NCI-H2171 (cell line): ENCODE measurements at regions not wholly inside any gene's neighbourhood (a gene's known extent, or its start where the extent isn't known, plus 50 kb on each side); places are given as distances from the start of the nearest gene placed in this dataset.

Experiments used
- DNase-seq: peaks from one replicate; lab custom pipeline; 2025; lab: John Stamatoyannopoulos, UW

- no peak for DNase-seq
These were observed 124.3 kb downstream of the TRIM29 start for GRCh38 chr11:120013325-120014250.

- no peak for DNase-seq
These were observed 125.7 kb downstream of the TRIM29 start for GRCh38 chr11:120012245-120012644.

- DNase-seq, result no peak
These were observed 126.1 kb downstream of the TRIM29 start for GRCh38 chr11:120011836-120012235.

DNA sequence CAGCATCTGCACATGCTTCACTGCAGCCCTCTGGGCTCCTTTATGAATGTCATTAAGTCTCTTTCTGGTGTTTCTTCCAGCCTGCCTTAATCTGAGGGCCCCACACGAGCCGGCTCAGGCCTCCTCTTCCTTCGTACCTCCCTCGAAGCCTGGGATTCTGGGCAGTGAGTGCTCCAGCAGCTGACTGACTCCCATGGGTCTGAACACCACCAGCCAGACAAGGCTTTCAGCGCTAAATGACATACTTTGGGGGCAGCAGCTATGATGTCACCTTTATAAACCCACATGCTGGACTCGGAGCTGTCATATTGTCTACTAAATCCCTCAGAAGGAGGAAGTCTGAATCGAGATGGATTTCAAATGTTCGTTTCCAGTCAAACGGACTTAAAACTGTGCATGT lies 127.1 kb downstream of the TRIM29 start:
- no peak for DNase-seq

DNA sequence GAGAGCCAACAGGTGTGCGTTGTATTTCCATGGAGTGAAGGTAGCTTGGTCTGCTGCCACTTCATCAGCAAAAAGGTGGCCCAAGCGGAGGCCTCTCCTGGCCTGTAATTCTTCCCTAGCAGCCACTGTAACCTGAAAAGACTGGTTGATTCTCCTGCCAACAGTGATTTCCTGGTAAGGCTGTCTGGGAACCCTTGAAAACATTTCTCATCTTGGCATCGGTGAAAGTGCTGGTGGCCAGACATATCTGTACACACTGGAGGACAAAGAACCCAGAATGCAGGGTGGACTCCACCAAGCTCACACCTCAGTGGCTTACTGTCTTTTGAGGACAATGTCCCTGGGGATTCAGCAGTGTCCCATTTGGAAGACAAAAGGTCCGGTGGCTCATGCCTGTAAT lies 128.0 kb downstream of the TRIM29 start:
- no peak for DNase-seq

- DNase-seq, result no peak
These were observed 130.8 kb downstream of the TRIM29 start for GRCh38 chr11:120007144-120007543.

DNA sequence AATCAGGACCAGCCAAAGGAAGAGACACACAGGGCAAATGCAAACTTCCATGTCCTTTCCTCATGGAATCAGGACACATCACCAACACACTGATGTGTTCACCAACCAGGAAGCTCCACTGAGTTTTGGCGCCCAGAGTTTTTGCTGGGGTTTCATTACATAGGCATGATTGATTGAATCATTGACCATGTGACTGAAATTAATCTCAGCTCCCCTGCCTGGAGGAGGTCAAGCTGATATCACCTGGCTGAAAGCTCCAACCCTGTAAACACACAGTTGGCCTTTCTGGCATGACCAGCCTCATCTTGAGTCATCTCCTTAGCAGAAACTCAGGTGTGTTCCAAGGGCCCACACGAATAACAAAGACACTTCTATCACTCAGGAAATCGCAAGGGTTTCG lies 133.2 kb downstream of the TRIM29 start:
- DNase-seq, result no peak

DNA sequence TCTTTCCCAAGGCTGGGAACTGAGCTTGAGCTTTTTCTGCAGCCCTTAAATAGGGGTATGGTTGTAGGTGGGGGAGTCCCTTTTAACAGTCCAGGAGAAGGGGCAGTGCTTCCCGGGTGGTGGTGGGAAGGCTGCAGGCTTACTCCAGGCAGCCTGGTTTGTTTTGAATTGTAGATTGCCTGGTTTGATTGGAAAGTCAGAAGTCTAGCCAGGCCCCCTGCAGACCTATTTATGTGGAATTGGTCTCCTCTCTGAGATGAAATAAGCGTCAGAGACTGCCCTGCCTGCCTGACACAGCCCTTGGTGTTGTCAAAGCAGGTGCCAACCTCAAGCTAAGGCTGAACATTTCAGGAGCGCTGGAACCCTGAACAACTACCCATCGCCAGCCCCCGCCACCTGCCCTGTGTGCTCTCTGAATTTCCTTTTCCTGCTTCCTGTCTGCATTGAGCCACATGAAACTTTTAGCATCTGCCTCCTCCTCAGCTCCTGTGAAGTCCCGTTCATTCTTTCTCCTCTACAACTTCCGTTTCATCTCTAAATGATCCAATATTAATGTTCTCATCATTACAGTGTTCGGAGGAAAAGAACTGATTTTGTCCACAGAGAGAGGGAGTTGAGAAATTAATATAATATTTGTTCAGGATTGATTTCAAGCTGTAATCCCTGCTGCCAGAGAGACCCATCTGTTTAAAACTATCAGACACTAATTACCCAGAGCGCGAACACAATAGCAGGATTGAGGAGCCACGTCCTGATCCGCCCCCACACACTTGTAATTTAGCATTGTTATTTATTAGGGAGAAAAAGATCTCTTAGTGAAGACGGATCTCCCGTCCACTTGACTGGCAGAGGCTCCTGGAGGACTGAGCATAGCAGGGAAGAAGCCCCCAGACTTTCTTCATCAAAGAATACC lies 136.5 kb downstream of the TRIM29 start:
- DNase-seq, result peak; percentile 41

DNA sequence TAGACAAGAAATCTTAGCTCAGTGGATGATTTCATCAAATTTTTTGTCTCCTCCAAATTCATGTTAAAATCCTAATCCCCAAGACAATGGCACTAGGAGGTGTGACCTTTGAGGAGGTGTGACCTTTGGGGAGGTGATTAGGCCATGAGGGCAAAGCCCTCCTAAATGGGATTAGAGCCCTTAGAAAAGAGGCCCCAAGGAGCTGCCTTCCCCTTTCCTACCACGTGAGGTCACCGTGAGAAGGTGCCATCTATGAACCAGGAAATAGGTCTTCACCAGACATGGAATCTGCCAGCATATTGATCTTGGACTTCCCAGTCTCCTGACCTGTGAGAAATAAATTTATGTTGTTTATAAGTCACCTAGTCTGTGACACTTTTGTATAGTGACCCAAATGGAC lies 138.7 kb downstream of the TRIM29 start:
- no peak for DNase-seq

DNA sequence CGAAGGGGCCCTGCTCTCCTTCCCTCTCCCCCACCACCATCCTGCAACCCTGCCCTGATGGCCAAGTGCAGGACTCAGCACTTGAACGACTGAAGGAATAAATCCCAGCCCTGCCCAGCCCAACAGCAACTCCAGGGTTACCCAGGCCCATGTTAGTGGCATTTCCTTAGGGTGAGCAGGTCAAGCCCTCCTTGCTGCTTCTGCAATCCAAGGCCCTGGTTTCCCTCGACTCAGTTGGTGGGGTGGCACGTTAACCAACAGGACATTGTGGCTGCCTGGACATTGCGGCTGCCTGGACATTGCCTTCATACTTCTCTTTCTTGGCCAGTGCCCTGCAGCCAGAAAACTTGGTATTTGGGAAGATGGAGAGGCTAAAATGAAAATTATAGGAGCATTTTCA lies 141.4 kb downstream of the TRIM29 start:
- DNase-seq, result no peak

DNA sequence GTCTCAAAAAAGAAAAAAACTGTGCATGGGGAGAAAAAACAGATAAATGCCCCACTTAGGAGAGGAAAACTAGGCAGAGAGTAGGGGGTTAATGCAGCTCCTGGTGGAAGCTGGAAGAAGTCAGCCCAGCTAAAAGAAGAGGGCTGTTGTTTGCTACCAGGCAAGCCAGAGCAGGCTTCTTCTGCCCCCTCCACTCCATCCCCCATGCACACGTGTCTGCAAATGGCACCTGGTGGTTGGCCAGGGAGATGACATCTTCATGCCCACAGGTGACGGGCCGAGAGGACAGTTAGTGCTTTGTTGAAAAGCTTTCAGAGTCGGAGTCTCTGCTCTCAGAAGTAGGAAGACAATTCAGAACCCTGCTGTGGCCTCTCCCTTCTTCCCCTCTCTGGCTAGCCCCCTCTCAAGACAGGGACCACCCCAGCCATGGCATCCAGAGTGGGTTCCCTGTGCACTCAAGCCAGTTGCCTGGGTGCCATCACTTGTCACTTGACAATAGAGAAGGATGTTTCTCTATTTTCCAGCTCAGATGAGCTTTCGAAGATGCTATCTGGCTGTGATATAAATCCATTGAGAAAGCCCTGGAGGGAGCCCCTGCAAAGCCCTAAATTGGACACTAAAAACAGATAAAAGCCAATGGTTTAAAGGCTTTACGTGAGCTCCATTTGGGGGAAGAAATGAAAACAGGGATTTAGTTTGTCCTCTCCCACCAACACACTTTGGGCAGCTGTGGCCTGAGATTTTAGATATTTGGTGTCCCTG lies 142.0 kb downstream of the TRIM29 start:
- DNase-seq, result no peak

DNA sequence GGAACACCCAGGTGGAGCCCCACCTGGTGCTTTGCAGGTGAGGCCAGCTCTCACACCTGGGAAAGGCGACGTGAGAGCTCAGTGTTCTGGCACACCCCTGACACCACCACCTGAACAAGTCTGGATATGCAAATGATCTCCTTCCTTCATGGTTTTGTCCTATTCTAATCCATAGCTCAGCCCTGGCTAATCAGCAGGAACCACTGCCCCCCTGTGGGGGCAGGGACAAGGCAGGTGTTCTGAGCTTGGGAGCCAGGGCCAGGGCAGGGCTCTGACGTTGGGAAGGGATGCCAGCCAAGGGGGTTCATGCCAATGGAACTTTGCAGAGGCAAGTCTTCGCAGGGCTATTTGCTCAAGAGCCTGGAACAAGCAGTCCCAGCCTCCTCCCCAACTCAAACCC lies 144.2 kb downstream of the TRIM29 start:
- DNase-seq, result no peak

DNA sequence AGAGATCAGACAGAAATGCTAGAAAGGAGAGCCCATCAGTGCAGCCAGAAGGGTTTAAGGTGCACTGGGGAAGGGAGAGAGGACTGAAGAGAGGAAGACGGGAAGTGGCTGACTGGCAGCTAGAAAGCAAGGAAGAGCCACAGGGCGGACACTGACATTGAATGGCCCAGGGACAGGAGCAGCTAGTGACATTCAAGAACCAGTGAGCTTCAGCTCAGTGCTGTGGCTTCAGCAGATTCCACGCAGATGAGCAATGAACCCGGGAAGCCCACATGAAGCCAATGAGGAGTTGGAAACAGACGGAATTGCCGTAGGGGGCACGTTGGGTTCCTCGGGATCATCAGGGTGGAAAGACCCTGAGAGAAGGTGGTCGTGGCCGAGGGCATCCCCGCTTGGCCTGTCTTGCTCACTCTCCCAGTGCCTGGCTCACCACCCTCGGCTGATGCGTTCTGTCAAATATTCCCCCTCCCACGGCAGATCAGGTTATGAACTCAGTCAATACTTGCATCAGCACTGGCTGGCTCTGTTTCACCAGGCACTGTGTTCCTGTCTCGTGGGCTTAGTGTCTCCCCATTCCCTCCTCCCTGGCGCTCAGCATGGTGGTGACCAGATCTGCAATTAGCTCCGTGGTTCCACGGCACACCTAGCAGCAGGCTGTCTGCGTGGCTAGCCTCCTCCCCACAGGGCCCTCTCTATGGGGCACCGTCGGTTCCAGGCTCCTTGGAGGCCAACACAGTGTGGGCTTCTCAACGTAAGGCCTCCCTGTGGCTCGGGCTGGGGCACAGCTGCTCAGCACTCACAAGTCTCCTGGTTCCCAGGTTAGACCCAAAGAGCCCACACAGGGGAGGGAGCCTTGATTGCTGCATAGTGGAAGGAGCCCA lies 145.5 kb downstream of the TRIM29 start:
- no peak for DNase-seq

DNA sequence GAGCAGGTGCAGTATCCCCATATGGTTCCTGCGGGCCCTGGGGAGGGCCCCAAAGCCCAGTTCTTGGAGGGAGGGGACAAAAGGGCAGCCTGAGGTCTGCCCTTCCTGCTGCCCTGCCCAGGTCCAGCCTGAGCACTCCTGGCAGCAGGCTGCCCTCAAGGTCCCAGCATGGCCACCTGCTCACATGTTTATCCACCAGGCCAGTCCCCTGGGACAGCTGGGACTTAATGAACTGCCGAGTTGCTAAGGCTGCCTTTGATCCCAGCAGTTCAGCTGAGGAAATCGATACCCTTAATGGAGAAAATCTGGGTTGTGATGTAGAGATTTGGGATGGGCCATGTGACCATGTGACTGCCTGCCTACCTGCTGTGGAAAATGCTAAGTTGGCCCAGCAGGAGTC lies 146.2 kb downstream of the TRIM29 start:
- peak; percentile 27 for DNase-seq

DNA sequence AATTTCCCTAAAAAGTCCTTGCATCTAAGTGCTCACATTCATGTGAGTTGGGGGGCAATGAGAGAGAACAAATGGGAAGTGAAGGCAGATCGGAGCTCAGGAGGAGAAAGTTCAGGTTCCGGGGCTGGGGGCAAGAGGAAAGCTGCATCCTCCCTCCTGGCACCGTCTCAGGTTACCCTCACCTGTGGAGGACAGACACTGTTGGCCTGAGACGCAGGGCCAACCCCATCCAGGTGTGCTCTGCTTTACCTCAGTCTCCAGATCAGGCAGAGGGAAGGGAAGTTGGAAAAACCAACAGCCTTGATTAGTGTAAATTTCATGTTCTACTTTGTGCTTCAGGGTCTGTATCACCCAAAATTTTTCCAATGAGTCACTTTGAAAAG lies 146.9 kb downstream of the TRIM29 start:
- DNase-seq, result no peak

DNA sequence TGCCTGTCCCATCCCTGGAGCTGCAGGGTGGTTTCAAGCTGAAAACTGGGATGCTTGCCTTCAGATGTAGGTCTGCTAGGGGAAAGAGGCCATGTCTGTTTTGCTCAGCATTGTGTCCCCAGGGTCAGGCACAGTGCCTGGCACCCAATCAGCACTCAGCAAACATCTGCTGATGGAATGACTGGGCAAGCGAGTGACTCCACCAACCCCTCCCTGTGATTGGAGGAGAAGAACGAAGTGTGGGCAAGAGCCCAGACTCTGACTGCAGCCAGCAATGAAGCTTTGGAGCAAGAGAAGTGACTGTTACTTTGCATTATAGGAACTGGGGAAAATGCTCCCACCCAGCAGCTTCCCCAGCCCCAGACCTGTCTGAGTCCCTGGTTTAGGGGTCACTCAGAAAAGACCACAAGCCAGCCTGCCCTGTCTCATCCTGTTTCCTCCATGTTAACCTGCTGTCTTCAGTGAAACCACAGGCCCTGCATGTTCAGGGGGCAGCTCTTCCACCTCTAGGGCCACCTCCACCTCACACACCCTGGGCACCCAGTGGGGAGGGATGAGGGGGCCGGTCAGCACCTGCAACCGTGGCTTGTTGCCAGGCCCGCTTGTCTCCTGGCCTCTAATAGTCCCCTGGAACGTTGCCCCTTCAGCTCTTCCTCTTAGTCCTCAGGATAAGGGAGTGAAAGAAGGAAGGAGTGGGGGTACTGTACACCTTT lies 147.4 kb downstream of the TRIM29 start:
- DNase-seq, result no peak

DNA sequence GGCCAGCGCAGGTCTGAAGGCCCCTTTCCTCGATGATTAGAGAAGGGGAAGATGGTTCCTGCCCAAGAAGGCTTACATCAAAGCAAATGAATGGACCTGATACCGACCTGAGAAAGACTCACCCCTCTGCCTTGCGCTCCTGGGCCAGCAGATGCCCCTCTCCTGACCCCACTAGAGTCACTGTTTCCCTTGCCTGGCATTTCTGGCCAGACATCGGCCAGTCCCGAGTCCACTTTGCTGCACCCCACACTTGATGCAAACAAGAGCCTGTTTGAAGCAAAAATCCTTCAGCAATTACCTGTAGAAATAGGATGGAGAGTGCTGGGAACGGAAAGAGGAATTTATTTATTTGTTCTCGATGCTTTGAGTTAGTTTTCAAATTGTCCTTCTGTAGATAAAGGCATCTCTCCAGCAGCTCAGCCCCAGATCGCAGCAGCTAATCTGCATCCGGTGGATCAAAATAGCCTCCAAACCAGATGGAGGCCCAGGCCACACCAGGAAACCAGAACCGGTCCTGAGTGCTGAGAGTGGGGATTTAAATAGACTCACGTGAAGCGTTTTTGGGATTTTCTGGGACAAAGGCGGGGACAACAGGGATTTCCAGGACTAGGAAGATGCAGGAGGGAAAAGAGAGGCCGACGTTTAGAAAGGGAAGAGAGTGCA lies 148.6 kb downstream of the TRIM29 start:
- DNase-seq, result no peak

DNA sequence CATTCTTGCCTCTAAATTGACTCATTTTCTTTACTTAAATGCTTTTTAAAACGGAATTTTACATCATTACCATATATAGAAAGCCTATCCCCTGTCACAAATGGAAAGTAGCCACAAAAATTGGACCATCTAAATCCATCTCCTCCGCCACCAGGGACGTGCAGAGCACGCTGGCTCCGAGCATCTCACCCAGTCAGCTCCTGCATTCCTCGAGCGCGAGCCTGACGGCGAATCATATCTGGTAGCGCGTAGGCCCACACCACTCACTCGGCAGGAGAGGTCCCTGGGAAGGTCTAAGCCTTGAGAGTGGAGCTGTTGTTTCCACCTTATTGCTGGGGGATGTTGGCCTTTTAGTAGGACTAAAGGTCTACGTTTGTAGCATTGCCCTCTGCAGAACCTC lies 152.4 kb downstream of the TRIM29 start:
- DNase-seq, result no peak

- DNase-seq, result no peak
These were observed 154.1 kb downstream of the TRIM29 start for GRCh38 chr11:119983816-119984215.

- DNase-seq, result no peak
These were observed 154.6 kb downstream of the TRIM29 start for GRCh38 chr11:119983240-119983732.
